HepG2 (cell line): ENCODE measurements at regions not wholly inside any gene's neighbourhood (a gene's known extent, or its start where the extent isn't known, plus 50 kb on each side); places are given as distances from the start of the nearest gene placed in this dataset.

Experiments
- BRD4 ChIP-seq: sonication (generic); formaldehyde crosslinking; IDR thresholded peaks from 2 replicates; pipeline ENCODE4 v1.4.0; 2020; ENCODE audit warnings: missing genetic modification reagents
- CEBPB ChIP-seq: IDR thresholded peaks from 2 replicates; pipeline ENCODE4 v1.6.1; 2011; ENCODE audit warnings: low read depth, low read length, improper control_type of control experiment, borderline replicate concordance
- ELF1 ChIP-seq: sonication (generic); formaldehyde crosslinking; IDR thresholded peaks from 2 replicates; pipeline ENCODE4 v1.4.0; 2020; ENCODE audit warnings: missing genetic modification reagents
- GZF1 ChIP-seq: sonication (generic); formaldehyde crosslinking; IDR thresholded peaks from 2 replicates; pipeline ENCODE4 v1.5.1; 2020; ENCODE audit warnings: mild to moderate bottlenecking, missing genetic modification reagents
- ISX ChIP-seq: sonication (generic); formaldehyde crosslinking; conservative IDR thresholded peaks from 2 replicates; pipeline ENCODE4 v1.5.0; 2020; ENCODE audit warnings: missing genetic modification reagents
- JUND ChIP-seq: sonication (generic); formaldehyde crosslinking; IDR thresholded peaks from 2 replicates; pipeline ENCODE4 v1.8.0; 2022; ENCODE audit warnings: mild to moderate bottlenecking, missing genetic modification reagents
- MED8 ChIP-seq: sonication (generic); formaldehyde crosslinking; IDR thresholded peaks from 2 replicates; pipeline ENCODE4 v1.8.1; 2023; ENCODE audit warnings: mild to moderate bottlenecking, missing genetic modification reagents; ENCODE audit not compliant: insufficient replicate concordance
- NR2F1 ChIP-seq, 2 experiments: fragments of 450-650 bp in 1 of 2; formaldehyde crosslinking in 1 of 2; IDR thresholded peaks; 2 replicates each; pipeline versions ENCODE4 v1.5.0 to v1.6.1; 2016 to 2020; ENCODE audit warnings: mild to moderate bottlenecking in 1 of 2, missing compliant biosample characterization in 1 of 2, missing genetic modification reagents in 1 of 2, moderate library complexity in 1 of 2
- SOX6 ChIP-seq, 2 experiments: fragments of 450-650 bp in 1 of 2; sonication (generic) in 1 of 2; formaldehyde crosslinking in 1 of 2; IDR thresholded peaks; 2 replicates each; pipeline versions ENCODE4 v1.4.0 to v1.6.1; 2017 to 2020; ENCODE audit warnings: antibody characterized with exemption in 1 of 2, mild to moderate bottlenecking in 1 of 2, missing genetic modification reagents in 1 of 2
- SRSF9 ChIP-seq: fragments of 200-400 bp; formaldehyde crosslinking; IDR thresholded peaks from 2 replicates; pipeline ENCODE4 v1.6.1; 2018; ENCODE audit warnings: borderline replicate concordance, mild to moderate bottlenecking, low read depth, low read length; ENCODE audit not compliant: insufficient read depth, poor library complexity, severe bottlenecking
- ZEB1 ChIP-seq: IDR thresholded peaks from 2 replicates; pipeline ENCODE4 v1.6.1; 2012; ENCODE audit warnings: mild to moderate bottlenecking, low read depth, inconsistent platforms; ENCODE audit not compliant: insufficient replicate concordance
- ZFYVE20 ChIP-seq: sonication (generic); formaldehyde crosslinking; IDR thresholded peaks from 2 replicates; pipeline ENCODE4 v1.8.0; 2023; ENCODE audit warnings: low read depth, mild to moderate bottlenecking, moderate library complexity, missing genetic modification reagents, borderline replicate concordance
- ZNF337 ChIP-seq: sonication (generic); formaldehyde crosslinking; IDR thresholded peaks from 2 replicates; pipeline ENCODE4 v1.5.1; 2020; ENCODE audit warnings: missing genetic modification reagents, low read depth, mild to moderate bottlenecking, borderline replicate concordance
- ZNF468 ChIP-seq: sonication (generic); formaldehyde crosslinking; IDR thresholded peaks from 2 replicates; pipeline ENCODE4 v1.8.0; 2022; ENCODE audit warnings: mild to moderate bottlenecking, moderate library complexity, missing genetic modification reagents
- TF ChIP-seq, protein P1 (sequence below), 2 experiments: sonication (generic) in 1 of 2; formaldehyde crosslinking in 1 of 2; IDR thresholded peaks; 2 replicates each; pipeline versions ENCODE4 v1.6.1 to v1.9.0; 2014 to 2022; ENCODE audit warnings: antibody characterized with exemption in 1 of 2, borderline replicate concordance in 1 of 2, inconsistent platforms in 1 of 2, low read depth in 1 of 2, missing genetic modification reagents in 1 of 2
- TF ChIP-seq, protein P2 (sequence below): sonication (generic); formaldehyde crosslinking; IDR thresholded peaks from 2 replicates; pipeline ENCODE4 v1.4.0; 2020; ENCODE audit warnings: missing genetic modification reagents
- TF ChIP-seq, protein P3 (sequence below): sonication (generic); formaldehyde crosslinking; IDR thresholded peaks from 2 replicates; pipeline ENCODE4 v1.4.0; 2020; ENCODE audit warnings: missing genetic modification reagents

DNA sequence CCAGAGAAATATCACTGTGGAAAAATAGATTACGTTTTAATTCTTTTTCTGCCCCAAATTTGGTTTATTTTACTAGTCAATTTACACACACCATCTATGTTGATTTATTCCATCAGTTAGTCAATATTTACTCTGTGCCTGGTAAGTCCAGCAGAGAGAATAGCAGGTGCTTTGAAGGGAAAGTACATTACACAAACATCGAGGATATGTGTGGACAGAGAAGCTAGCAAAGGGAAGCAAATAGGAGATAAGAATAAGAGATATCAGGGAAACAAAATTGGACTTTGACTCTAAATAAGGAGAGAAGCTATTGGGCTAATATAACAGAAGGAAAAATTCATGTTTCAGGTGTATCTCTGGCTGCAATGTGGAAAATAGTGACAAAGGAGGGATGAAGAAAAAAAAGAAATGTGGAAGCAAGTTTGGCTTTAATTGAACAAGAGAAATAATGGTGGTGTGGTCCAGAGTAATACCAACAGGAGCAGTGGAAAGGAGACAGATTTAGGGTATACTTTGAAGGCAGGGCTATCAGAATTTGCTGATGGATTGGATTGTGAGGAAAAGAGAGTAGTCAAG, 587.7 kb upstream of the CDH6 start (continued):
- TF ChIP-seq SOX6 (IDR thresholded peaks at IDR 0.05), result no peak
- peak; percentile 97 for TF ChIP-seq SOX6 (CRISPR knock-in tag; IDR thresholded peaks at IDR 0.05)
- TF ChIP-seq ZFYVE20 (CRISPR knock-in tag), result no peak
- TF ChIP-seq ZNF468 (CRISPR knock-in tag), result no peak
- TF ChIP-seq BRD4 (CRISPR knock-in tag), result no peak
- TF ChIP-seq NR2F1 (CRISPR knock-in tag; IDR thresholded peaks at IDR 0.05), result peak in 1 of 2 experiments; percentile 33; a peak in 2 of 4 replicates
- no peak for TF ChIP-seq GZF1 (CRISPR knock-in tag)
- TF ChIP-seq SRSF9, result no peak
- no peak for TF ChIP-seq MED8 (CRISPR knock-in tag)
- TF ChIP-seq, protein P1, sequence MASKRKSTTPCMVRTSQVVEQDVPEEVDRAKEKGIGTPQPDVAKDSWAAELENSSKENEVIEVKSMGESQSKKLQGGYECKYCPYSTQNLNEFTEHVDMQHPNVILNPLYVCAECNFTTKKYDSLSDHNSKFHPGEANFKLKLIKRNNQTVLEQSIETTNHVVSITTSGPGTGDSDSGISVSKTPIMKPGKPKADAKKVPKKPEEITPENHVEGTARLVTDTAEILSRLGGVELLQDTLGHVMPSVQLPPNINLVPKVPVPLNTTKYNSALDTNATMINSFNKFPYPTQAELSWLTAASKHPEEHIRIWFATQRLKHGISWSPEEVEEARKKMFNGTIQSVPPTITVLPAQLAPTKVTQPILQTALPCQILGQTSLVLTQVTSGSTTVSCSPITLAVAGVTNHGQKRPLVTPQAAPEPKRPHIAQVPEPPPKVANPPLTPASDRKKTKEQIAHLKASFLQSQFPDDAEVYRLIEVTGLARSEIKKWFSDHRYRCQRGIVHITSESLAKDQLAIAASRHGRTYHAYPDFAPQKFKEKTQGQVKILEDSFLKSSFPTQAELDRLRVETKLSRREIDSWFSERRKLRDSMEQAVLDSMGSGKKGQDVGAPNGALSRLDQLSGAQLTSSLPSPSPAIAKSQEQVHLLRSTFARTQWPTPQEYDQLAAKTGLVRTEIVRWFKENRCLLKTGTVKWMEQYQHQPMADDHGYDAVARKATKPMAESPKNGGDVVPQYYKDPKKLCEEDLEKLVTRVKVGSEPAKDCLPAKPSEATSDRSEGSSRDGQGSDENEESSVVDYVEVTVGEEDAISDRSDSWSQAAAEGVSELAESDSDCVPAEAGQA (IDR thresholded peaks at IDR 0.05; ENCODE audit: low read depth), result no peak
- TF ChIP-seq, protein P1 (CRISPR knock-in tag; IDR thresholded peaks at IDR 0.05; ENCODE audit: borderline replicate concordance), result no peak
- TF ChIP-seq, protein P2, sequence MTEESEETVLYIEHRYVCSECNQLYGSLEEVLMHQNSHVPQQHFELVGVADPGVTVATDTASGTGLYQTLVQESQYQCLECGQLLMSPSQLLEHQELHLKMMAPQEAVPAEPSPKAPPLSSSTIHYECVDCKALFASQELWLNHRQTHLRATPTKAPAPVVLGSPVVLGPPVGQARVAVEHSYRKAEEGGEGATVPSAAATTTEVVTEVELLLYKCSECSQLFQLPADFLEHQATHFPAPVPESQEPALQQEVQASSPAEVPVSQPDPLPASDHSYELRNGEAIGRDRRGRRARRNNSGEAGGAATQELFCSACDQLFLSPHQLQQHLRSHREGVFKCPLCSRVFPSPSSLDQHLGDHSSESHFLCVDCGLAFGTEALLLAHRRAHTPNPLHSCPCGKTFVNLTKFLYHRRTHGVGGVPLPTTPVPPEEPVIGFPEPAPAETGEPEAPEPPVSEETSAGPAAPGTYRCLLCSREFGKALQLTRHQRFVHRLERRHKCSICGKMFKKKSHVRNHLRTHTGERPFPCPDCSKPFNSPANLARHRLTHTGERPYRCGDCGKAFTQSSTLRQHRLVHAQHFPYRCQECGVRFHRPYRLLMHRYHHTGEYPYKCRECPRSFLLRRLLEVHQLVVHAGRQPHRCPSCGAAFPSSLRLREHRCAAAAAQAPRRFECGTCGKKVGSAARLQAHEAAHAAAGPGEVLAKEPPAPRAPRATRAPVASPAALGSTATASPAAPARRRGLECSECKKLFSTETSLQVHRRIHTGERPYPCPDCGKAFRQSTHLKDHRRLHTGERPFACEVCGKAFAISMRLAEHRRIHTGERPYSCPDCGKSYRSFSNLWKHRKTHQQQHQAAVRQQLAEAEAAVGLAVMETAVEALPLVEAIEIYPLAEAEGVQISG (CRISPR knock-in tag), result no peak
- TF ChIP-seq CEBPB, result peak; percentile 76
- peak; percentile 44; the same call in 1 of the 2 replicates for TF ChIP-seq ELF1 (CRISPR knock-in tag)
- TF ChIP-seq, protein P3, sequence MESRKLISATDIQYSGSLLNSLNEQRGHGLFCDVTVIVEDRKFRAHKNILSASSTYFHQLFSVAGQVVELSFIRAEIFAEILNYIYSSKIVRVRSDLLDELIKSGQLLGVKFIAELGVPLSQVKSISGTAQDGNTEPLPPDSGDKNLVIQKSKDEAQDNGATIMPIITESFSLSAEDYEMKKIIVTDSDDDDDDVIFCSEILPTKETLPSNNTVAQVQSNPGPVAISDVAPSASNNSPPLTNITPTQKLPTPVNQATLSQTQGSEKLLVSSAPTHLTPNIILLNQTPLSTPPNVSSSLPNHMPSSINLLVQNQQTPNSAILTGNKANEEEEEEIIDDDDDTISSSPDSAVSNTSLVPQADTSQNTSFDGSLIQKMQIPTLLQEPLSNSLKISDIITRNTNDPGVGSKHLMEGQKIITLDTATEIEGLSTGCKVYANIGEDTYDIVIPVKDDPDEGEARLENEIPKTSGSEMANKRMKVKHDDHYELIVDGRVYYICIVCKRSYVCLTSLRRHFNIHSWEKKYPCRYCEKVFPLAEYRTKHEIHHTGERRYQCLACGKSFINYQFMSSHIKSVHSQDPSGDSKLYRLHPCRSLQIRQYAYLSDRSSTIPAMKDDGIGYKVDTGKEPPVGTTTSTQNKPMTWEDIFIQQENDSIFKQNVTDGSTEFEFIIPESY (CRISPR knock-in tag), result no peak
- peak; percentile 43 for TF ChIP-seq ZEB1
- TF ChIP-seq ZNF337 (CRISPR knock-in tag), result no peak
- no peak for TF ChIP-seq ISX (CRISPR knock-in tag)
- TF ChIP-seq JUND (CRISPR knock-in tag), result peak; percentile 51; the same call in 1 of the 2 replicates
